AG09319 (cell line): ENCODE measurements at regions not wholly inside any gene's neighbourhood (a gene's known extent, or its start where the extent isn't known, plus 50 kb on each side); places are given as distances from the start of the nearest gene placed in this dataset.
"Not testable (repeated sequence)": the region's sequence is repeated elsewhere in the genome, so short reads cannot be mapped to it uniquely, and the experiment has no call there.

Experiments used
- DNase-seq: peaks from one replicate; pipeline ENCODE4 v3.0.0-alpha.2; 2010; ENCODE audit warnings: low read depth; ENCODE audit errors: extremely low read depth
- TF ChIP-seq, protein P1 (sequence below): IDR thresholded peaks from 2 replicates; pipeline ENCODE4 v1.5.1; 2011; ENCODE audit warnings: low read depth, mild to moderate bottlenecking, inconsistent platforms, low read length, moderate library complexity

DNA sequence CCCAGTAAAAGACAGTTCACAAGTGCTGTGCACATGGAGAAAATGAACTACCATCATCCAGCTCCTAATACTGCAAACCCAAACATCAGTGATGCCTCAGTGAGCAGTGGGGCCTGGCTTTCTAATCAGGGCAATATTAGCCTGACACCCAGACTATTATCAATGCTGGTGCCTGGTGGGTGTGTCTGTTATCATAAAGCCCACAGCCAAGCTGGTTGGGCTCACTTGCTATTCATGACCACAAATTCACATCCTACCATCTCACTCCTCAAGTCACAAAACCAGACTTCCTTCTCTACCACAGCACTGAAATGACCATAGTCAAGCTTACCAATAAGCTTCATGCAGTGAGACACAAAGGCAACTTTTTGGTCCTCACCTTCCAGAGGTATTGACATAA is 180.8 kb upstream of the PLN start:
- DNase-seq, result no peak
- TF ChIP-seq, protein P1, sequence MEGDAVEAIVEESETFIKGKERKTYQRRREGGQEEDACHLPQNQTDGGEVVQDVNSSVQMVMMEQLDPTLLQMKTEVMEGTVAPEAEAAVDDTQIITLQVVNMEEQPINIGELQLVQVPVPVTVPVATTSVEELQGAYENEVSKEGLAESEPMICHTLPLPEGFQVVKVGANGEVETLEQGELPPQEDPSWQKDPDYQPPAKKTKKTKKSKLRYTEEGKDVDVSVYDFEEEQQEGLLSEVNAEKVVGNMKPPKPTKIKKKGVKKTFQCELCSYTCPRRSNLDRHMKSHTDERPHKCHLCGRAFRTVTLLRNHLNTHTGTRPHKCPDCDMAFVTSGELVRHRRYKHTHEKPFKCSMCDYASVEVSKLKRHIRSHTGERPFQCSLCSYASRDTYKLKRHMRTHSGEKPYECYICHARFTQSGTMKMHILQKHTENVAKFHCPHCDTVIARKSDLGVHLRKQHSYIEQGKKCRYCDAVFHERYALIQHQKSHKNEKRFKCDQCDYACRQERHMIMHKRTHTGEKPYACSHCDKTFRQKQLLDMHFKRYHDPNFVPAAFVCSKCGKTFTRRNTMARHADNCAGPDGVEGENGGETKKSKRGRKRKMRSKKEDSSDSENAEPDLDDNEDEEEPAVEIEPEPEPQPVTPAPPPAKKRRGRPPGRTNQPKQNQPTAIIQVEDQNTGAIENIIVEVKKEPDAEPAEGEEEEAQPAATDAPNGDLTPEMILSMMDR, result no peak

DNA sequence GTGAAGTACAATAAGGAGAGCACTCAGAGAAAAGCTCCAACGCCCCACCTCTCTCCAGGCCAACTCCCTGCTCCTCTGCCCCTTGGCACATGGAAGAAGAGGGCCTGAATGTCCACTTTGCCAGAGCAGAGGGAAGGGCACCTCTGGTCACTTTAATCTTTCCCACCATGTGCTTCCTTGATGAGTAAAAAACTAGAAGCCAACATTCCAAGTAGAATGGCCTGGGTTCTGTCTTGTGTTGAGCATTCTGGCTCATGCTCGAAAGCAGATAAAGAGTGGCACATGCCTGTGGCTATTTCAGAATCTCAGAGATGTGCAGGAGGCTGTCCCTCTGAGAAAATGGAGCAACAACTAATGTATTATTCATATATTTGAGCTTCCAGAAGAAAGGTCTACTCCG is 177.4 kb upstream of the PLN start:
- TF ChIP-seq, protein P1, result no peak
- DNase-seq, result no peak

DNA sequence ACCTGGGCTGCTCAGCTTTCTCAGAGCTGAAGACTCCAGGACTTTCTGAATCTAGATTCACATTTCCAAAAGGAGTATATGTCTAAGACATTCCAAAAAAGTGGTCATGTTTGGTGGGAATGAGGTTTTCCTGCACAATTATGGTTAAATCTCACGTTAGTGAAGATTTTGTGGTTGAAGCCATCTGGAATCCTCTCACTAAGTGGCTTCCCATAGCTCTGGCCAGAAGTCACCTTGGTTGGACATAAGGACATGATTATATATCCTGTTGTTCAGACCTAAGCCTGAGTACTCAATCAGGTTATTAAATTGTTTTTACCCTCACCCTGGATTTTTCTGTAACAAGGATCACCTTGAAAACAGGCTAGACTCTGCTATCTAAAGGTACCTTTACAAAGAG is 176.1 kb upstream of the PLN start:
- TF ChIP-seq, protein P1, result no peak
- no peak for DNase-seq

GRCh38 chr6:118372413-118372812 is 175.7 kb upstream of the PLN start:
- TF ChIP-seq, protein P1, result no peak

DNA sequence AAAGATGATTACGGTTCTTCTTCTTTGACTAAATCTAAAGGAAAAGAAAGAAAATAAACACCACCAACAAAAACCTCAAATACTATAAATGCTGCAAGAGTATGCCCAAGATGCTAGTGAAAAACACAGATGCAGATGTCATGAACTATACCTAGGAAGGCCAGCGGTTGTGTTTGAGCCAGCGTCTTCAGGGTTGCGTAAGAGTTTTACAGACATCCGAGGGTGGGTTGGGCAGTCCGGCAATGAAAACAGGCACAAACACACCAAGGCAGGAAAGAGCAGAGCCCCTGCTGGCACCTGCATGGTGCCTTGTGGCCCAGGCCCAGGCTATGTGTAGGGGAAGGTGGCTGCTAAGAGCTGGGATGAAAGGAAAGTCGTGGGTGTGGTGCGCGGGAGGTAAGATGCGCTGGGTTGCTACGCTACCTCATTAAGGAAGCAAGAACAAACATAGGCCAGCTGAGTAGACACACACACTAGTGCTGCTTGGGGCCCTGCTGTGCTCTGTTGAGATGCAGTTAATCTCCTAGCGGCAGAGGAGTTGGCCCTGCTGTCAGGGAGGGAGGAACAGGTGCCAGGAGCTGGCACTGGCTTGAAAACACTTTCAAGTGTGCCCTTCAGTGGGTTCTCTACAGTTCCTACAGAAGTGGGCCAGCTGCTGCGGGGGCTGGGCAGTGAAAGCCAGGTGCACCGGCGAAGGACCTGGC is 170.2 kb upstream of the PLN start:
- TF ChIP-seq, protein P1, result no peak

More at GRCh38 chr6:118372413-118372812, 175.7 kb upstream of the PLN start:
- DNase-seq, result no peak

GRCh38 chr6:118380620-118381019 is 167.5 kb upstream of the PLN start:
- DNase-seq, result not testable (repeated sequence)

More for the DNA sequence above, 170.2 kb upstream of the PLN start:
- DNase-seq, result no peak

DNA sequence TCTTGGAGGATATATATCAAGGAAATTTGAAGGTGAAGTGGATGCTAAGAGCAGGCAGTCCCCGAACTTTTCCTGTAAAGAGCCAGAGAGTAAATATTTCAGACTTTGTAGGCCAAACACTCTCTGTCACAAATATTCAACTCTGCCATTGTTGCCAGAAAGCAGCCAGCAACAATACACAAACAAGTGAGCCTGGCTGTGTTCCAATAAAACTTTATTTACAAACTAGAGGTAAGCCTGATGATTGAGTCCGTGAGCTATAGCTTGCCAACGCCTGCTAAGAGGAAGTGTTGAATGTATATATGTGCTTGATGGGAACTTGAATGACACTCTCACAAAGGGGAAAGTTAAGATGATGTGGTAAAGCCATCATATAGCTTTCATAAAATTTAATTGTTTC is 166.0 kb upstream of the PLN start:
- TF ChIP-seq, protein P1, result no peak
- no peak for DNase-seq

GRCh38 chr6:118383924-118384323 is 164.2 kb upstream of the PLN start:
- no peak for DNase-seq

More at GRCh38 chr6:118383924-118384323, 164.2 kb upstream of the PLN start:
- TF ChIP-seq, protein P1, result no peak
